ENCODE measurements at regions not wholly inside any gene's neighbourhood (a gene's known extent, or its start where the extent isn't known, plus 50 kb on each side); places are given as distances from the start of the nearest gene placed in this dataset.

DNA sequence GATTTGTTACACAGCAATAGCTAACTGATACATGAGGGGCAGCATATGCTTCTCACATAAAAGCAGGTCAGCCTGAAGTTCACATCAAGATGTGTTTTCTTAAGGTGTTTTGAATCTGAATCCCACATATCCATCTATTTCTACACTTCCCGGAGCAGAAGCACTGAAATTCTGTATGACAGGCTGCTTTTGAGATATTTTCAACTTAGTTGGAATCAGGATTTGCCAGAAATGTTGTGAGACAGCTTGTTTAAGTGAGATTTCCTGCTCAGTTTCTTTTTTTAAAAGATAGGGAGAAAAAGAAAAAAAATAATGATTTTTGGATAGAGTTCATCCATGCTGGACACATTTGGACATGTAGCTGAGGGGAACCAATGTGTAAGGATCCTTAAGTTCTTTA lies 501.5 kb upstream of the CELF4 start:
- no peak for DNase-seq
- H3K27ac ChIP-seq, result no peak overlapping the region
- TF ChIP-seq, protein P1, sequence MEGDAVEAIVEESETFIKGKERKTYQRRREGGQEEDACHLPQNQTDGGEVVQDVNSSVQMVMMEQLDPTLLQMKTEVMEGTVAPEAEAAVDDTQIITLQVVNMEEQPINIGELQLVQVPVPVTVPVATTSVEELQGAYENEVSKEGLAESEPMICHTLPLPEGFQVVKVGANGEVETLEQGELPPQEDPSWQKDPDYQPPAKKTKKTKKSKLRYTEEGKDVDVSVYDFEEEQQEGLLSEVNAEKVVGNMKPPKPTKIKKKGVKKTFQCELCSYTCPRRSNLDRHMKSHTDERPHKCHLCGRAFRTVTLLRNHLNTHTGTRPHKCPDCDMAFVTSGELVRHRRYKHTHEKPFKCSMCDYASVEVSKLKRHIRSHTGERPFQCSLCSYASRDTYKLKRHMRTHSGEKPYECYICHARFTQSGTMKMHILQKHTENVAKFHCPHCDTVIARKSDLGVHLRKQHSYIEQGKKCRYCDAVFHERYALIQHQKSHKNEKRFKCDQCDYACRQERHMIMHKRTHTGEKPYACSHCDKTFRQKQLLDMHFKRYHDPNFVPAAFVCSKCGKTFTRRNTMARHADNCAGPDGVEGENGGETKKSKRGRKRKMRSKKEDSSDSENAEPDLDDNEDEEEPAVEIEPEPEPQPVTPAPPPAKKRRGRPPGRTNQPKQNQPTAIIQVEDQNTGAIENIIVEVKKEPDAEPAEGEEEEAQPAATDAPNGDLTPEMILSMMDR (IDR thresholded peaks at IDR 0.05), result no peak
- TF ChIP-seq POLR2A (IDR thresholded peaks at IDR 0.05), result no peak
- H3K4me1 ChIP-seq, result no peaks in the 10 kb centered on the region
- H3K4me3 ChIP-seq, result no peak overlapping the region
- no peaks in the 10 kb centered on the region for H3K36me3 ChIP-seq
- no peaks in the 10 kb centered on the region for H3K27me3 ChIP-seq
- H3K9me3 ChIP-seq, result no peaks in the 10 kb centered on the region

DNA sequence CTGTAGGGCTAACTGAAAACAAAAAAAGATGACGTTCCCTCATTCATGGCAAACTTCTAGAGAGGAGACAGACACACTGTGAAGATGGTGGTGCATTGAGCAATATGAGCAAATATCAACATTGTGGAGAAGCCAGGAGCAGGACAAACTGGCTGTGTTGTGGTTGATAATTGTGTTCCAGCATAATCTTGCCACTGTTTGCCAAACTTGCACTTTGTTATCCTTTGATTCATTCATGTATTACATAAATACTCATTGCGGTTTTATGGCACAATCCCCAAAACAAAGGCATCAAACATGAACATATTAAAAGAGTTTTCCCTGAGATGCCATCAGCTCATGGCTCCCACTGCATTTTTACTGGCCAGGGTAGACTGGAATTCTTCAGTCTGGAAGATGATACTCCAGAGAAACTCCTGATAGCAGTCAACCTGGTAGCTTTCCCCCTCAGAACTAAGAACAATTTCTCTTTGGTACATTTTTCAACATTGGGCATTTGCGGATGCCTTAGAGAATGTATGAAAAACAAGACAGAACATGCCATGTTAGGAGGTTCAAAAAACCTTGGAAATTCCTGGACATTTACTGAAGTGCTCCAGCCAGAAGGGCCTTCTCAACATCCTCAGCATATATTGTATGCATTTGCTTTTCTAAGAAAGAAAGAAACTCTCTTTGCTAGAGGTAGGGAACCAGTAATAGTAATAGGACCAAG lies 487.4 kb upstream of the CELF4 start:
- Histone ChIP-seq H3K9me3 (no peaks in the 10 kb centered on the region), H3K27me3 (no peaks in the 10 kb centered on the region), H3K4me1 (no peaks in the 10 kb centered on the region), H3K36me3 (no peaks in the 10 kb centered on the region), H3K27ac (no peak overlapping the region), H3K4me3 (no peak overlapping the region)
- TF ChIP-seq, protein P1 (IDR thresholded peaks at IDR 0.05), result no peak
- TF ChIP-seq POLR2A (IDR thresholded peaks at IDR 0.05), result no peak
- no peak for DNase-seq

DNA sequence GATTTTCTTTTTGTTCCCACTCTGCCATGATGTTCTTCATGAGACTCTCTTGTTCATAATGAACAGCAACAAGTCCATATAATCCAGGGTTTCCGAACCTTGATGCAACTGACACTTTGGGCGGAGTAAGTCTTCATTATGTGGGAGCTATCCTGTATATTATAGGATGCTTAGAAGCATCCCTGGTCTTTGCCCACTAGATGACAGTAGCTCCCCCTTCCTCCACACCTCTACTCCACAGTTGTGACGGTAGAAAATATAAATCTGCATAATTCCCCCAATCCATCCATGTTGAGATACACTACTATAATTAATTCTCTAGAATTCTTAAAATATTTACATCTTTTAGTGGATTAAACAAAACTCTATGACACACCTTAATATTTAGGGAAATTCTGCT lies 482.2 kb upstream of the CELF4 start:
- H3K27ac ChIP-seq, result no peak overlapping the region
- TF ChIP-seq, protein P1 (IDR thresholded peaks at IDR 0.05), result no peak
- TF ChIP-seq POLR2A (IDR thresholded peaks at IDR 0.05), result no peak
- no peak overlapping the region for H3K4me3 ChIP-seq
- H3K27me3 ChIP-seq, result no peaks in the 10 kb centered on the region
- no peak for DNase-seq
- H3K9me3 ChIP-seq, result no peaks in the 10 kb centered on the region
- H3K4me1 ChIP-seq, result no peaks in the 10 kb centered on the region
- H3K36me3 ChIP-seq, result no peaks in the 10 kb centered on the region

DNA sequence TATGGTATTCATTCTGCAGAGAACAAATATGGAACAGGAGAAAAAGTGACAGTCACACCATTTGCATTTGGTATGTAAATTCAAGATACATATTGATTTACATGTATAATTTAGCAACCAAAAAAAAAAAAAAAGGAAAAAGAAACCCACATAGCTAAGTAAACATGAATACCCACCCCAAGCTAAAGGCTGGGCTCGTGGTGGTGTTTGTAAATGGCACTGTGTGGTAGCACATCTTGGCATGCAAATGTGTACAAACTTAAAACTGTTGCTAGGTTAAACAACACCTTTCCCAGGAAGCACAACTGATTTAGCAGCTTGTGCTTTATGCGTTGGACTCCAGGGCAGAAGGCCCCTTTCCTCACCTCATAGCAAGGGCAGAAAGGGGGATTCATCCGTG lies 481.1 kb upstream of the CELF4 start:
- Histone ChIP-seq H3K27ac (no peak overlapping the region), H3K36me3 (no peaks in the 10 kb centered on the region), H3K27me3 (no peaks in the 10 kb centered on the region), H3K4me3 (no peak overlapping the region), H3K9me3 (no peaks in the 10 kb centered on the region), H3K4me1 (no peaks in the 10 kb centered on the region)
- TF ChIP-seq, protein P1 (IDR thresholded peaks at IDR 0.05), result no peak
- no peak for TF ChIP-seq POLR2A (IDR thresholded peaks at IDR 0.05)
- DNase-seq, result no peak

DNA sequence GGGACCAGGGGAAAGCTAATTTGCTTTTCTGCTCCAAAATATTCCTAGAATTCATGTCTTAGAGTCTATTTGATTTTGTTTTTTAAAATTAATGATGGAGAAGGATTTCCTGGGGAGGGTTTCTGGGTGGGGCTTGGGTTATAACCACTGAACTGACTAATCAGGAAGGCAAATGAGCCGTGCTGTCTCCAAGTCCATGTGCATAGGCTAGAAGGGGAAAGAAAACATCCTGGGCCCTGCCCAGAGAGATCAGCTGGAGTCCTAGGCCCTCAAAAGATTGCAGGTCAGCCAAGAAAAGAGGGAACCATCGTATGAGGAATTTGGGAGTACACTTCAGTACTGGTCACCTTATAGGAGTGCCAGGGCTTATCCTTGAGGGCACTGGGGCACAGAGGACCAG lies 480.2 kb upstream of the CELF4 start:
- H3K36me3 ChIP-seq, result no peaks in the 10 kb centered on the region
- TF ChIP-seq, protein P1 (IDR thresholded peaks at IDR 0.05), result no peak
- TF ChIP-seq POLR2A (IDR thresholded peaks at IDR 0.05), result no peak

More for the DNA sequence above, 480.2 kb upstream of the CELF4 start:
- no peak overlapping the region for H3K4me3 ChIP-seq
- DNase-seq, result no peak
- no peaks in the 10 kb centered on the region for H3K4me1 ChIP-seq
- no peaks in the 10 kb centered on the region for H3K27me3 ChIP-seq
- H3K9me3 ChIP-seq, result no peaks in the 10 kb centered on the region
- H3K27ac ChIP-seq, result no peak overlapping the region

Measured in Peyer's patch (tissue), 4 donors.